Ureter (tissue), 1 donor: ENCODE measurements at regions not wholly inside any gene's neighbourhood (a gene's known extent, or its start where the extent isn't known, plus 50 kb on each side); places are given as distances from the start of the nearest gene placed in this dataset.

Experiments
- DNase-seq: peaks from one replicate; pipeline ENCODE4 v3.0.0-alpha.2; 2020; ENCODE audit warnings: low spot score
- donor health status: DM: yes; HTN: yes; CAD: no.

- DNase-seq = no peak
Measured at GRCh38 chr2:128686497-128686859, 367.8 kb upstream of the HS6ST1 start.

- DNase-seq = no peak
Measured at GRCh38 chr2:128686881-128687555, 368.4 kb upstream of the HS6ST1 start.

GRCh38 chr2:128687565-128687964, 368.9 kb upstream of the HS6ST1 start:
- no peak for DNase-seq

- DNase-seq = no peak
Measured at GRCh38 chr2:128689971-128690370, 371.3 kb upstream of the HS6ST1 start.

GRCh38 chr2:128690431-128690830, 371.8 kb upstream of the HS6ST1 start:
- DNase-seq = no peak

GRCh38 chr2:128690869-128691268, 372.2 kb upstream of the HS6ST1 start:
- DNase-seq = no peak

GRCh38 chr2:128691526-128691925, 372.9 kb upstream of the HS6ST1 start:
- DNase-seq = no peak

GRCh38 chr2:128692895-128693742, 374.5 kb upstream of the HS6ST1 start:
- no peak for DNase-seq

GRCh38 chr2:128693743-128694029, 375.0 kb upstream of the HS6ST1 start:
- no peak for DNase-seq

GRCh38 chr2:128695646-128696220, 377.1 kb upstream of the HS6ST1 start:
- no peak for DNase-seq

GRCh38 chr2:128696421-128696820, 377.8 kb upstream of the HS6ST1 start:
- no peak for DNase-seq

- no peak for DNase-seq
Measured at GRCh38 chr2:128701418-128701817, 382.8 kb upstream of the HS6ST1 start.

- DNase-seq = no peak
Measured at GRCh38 chr2:128702616-128703015, 383.9 kb upstream of the HS6ST1 start.

- no peak for DNase-seq
Measured at GRCh38 chr2:128708106-128708816, 389.6 kb upstream of the HS6ST1 start.

GRCh38 chr2:128710242-128710641, 391.6 kb upstream of the HS6ST1 start:
- no peak for DNase-seq

GRCh38 chr2:128710729-128711128, 392.1 kb upstream of the HS6ST1 start:
- DNase-seq = peak; percentile 6

- DNase-seq = peak; percentile 36
Measured at GRCh38 chr2:128714285-128714684, 395.6 kb upstream of the HS6ST1 start.

- DNase-seq = peak; percentile 20
Measured at GRCh38 chr2:128714851-128715312, 396.2 kb upstream of the HS6ST1 start.

GRCh38 chr2:128715360-128715759, 396.7 kb upstream of the HS6ST1 start:
- DNase-seq = no peak

GRCh38 chr2:128716299-128716721, 397.6 kb upstream of the HS6ST1 start:
- DNase-seq = no peak

- no peak for DNase-seq
Measured at GRCh38 chr2:128717758-128718710, 399.4 kb upstream of the HS6ST1 start.
